Spleen (tissue), 7 donors: ENCODE measurements at regions not wholly inside any gene's neighbourhood (a gene's known extent, or its start where the extent isn't known, plus 50 kb on each side); places are given as distances from the start of the nearest gene placed in this dataset.

Experiments
- CTCF ChIP-seq, 11 experiments: fragments of 200-600 bp in 7 of 11; fragments of 450-650 bp in 4 of 11; sonication (generic) in 4 of 11; IDR thresholded peaks in 8 of 11; conservative IDR thresholded peaks in 3 of 11; 1 replicate in 7 of 11; 2 replicates in 4 of 11; pipeline versions ENCODE4 v1.4.0 to v1.8.0; 2016 to 2021; ENCODE audit warnings: antibody characterized with exemption in 11 of 11, inconsistent platforms in 4 of 11, mild to moderate bottlenecking in 1 of 11
- POLR2A ChIP-seq, 3 donors: fragments of 450-650 bp; IDR thresholded peaks; one replicate each; pipeline ENCODE4 v1.5.1; 2017; ENCODE audit warnings: antibody characterized with exemption in 3 of 3, mild to moderate bottlenecking in 1 of 3
- POLR2AphosphoS5 ChIP-seq, 3 donors: sonication (generic); formaldehyde crosslinking; IDR thresholded peaks; one replicate each; pipeline ENCODE4 v1.5.1; 2017; ENCODE audit warnings: antibody characterized with exemption in 3 of 3
- donor health status: DM: no; HTN: no; CAD: no; lungs with moderate emphysema.
- donor health status: DM: no; HTN: no; CAD: no.
- donor health status: DM: no; HTN: no; CAD: no.

- TF ChIP-seq POLR2AphosphoS5 (IDR thresholded peaks at IDR 0.05) = no peak
- TF ChIP-seq CTCF (IDR thresholded peaks at IDR 0.05 in 8 of 11, conservative IDR thresholded peaks at IDR 0.05 in 3 of 11) = no peak
- TF ChIP-seq POLR2A (IDR thresholded peaks at IDR 0.05) = no peak
Measured at GRCh38 chr5:42874621-42875198, 63.0 kb upstream of the SELENOP start.
